ENCODE measurements at regions not wholly inside any gene's neighbourhood (a gene's known extent, or its start where the extent isn't known, plus 50 kb on each side); places are given as distances from the start of the nearest gene placed in this dataset.

GRCh38 chr1:37238364-37239224 is 204.3 kb upstream of the GRIK3 start:
- no peak for TF ChIP-seq POLR2A (IDR thresholded peaks at IDR 0.05)
- TF ChIP-seq, protein P1, sequence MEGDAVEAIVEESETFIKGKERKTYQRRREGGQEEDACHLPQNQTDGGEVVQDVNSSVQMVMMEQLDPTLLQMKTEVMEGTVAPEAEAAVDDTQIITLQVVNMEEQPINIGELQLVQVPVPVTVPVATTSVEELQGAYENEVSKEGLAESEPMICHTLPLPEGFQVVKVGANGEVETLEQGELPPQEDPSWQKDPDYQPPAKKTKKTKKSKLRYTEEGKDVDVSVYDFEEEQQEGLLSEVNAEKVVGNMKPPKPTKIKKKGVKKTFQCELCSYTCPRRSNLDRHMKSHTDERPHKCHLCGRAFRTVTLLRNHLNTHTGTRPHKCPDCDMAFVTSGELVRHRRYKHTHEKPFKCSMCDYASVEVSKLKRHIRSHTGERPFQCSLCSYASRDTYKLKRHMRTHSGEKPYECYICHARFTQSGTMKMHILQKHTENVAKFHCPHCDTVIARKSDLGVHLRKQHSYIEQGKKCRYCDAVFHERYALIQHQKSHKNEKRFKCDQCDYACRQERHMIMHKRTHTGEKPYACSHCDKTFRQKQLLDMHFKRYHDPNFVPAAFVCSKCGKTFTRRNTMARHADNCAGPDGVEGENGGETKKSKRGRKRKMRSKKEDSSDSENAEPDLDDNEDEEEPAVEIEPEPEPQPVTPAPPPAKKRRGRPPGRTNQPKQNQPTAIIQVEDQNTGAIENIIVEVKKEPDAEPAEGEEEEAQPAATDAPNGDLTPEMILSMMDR (IDR thresholded peaks at IDR 0.05): no peak
- no peak for TF ChIP-seq POLR2AphosphoS5 (IDR thresholded peaks at IDR 0.05)
- TF ChIP-seq EP300 (IDR thresholded peaks at IDR 0.05): no peak

Measured in sigmoid colon (tissue), 4 donors.